Endothelial cell of umbilical vein (primary cell): ENCODE measurements at regions not wholly inside any gene's neighbourhood (a gene's known extent, or its start where the extent isn't known, plus 50 kb on each side); places are given as distances from the start of the nearest gene placed in this dataset.

Source experiments
- BruUV-seq: library from RNA; stranded (reverse); fragments of 400-500 nt; replicated peaks from 2 replicates; lab custom pipeline; 2021; lab: Mats Ljungman, UMichigan
- CTCF ChIA-PET: fragments of 300-600, 350-600 bp; sonication (Branson Sonifier 250); formaldehyde crosslinking; loops from one replicate; lab custom pipeline; 2021; ENCODE audit warnings: antibody characterized with exemption, inconsistent platforms; lab: Charles Lee
- POLR2A ChIA-PET: fragments of 300-600, 350-600 bp; sonication (Branson Sonifier 250); formaldehyde crosslinking; loops from one replicate; lab custom pipeline; 2021; ENCODE audit warnings: antibody characterized with exemption, inconsistent platforms; lab: Charles Lee
- DNase-seq: peaks from one replicate; pipeline ENCODE4 v3.0.0-alpha.2; 2011; ENCODE audit warnings: low read depth, low spot score
- FAIRE-seq: peaks from 2 replicates; lab custom pipeline; 2011; peaks lifted over from hg19 to GRCh38; lab: Jason Lieb, UNC
- H2AFZ ChIP-seq: 2 replicates; pipeline ENCODE4 v1.6.0; 2012; ENCODE audit warnings: low read depth, low read length, control low read depth, inconsistent platforms
- H3K27ac ChIP-seq: 2 replicates; pipeline ENCODE4 v1.5.1; 2011; ENCODE audit warnings: low read depth, mild to moderate bottlenecking, control low read depth, low read length, moderate library complexity; ENCODE audit not compliant: insufficient read depth
- H3K27me3 ChIP-seq, 2 experiments: 2 replicates each; pipeline versions ENCODE4 v1.6.0 to v1.6.1; 2011; ENCODE audit warnings: low read length in 2 of 2, mixed read lengths in 1 of 2; ENCODE audit not compliant: control insufficient read depth in 2 of 2, insufficient read depth in 2 of 2
- H3K36me3 ChIP-seq, 2 experiments: 2 replicates in 1 of 2; 3 replicates in 1 of 2; pipeline ENCODE4 v1.5.1; 2011; ENCODE audit warnings: low read length in 2 of 2, mild to moderate bottlenecking in 1 of 2, moderate library complexity in 1 of 2; ENCODE audit not compliant: control insufficient read depth in 2 of 2, insufficient read depth in 2 of 2; ENCODE audit errors: extremely low read depth in 1 of 2
- H3K4me1 ChIP-seq: 3 replicates; pipeline ENCODE4 v1.5.1; 2011; ENCODE audit warnings: mild to moderate bottlenecking, low read length; ENCODE audit not compliant: control insufficient read depth, insufficient read depth; ENCODE audit errors: extremely low read depth
- H3K4me2 ChIP-seq: 2 replicates; pipeline ENCODE4 v1.6.1; 2011; ENCODE audit warnings: low read length, control low read depth, mixed read lengths; ENCODE audit not compliant: insufficient read depth
- H3K4me3 ChIP-seq, 3 experiments: fragments of 200-600 bp in 1 of 3; sonication (generic), shearing (Covaris generic) in 1 of 3; replicated peaks in 1 of 3; 2 replicates each; pipeline ENCODE4 v1.5.1; 2011 to 2016; ENCODE audit warnings: control low read depth in 3 of 3, low read length in 3 of 3, mild to moderate bottlenecking in 2 of 3, inconsistent platforms in 1 of 3, low read depth in 1 of 3, moderate library complexity in 1 of 3; ENCODE audit not compliant: insufficient read depth in 1 of 3
- H3K79me2 ChIP-seq: 2 replicates; pipeline ENCODE4 v1.6.0; 2012; ENCODE audit warnings: low read length, inconsistent platforms; ENCODE audit not compliant: control insufficient read depth, insufficient read depth
- H3K9ac ChIP-seq: replicated peaks from 2 replicates; pipeline ENCODE3; 2011; ENCODE audit warnings: low read length, control low read depth; ENCODE audit not compliant: insufficient read depth; ENCODE audit errors: extremely low read depth
- H3K9me1 ChIP-seq: replicated peaks from 3 replicates; pipeline ENCODE4 v1.6.0; 2011; ENCODE audit warnings: mild to moderate bottlenecking, low read length; ENCODE audit not compliant: control insufficient read depth, insufficient read depth; ENCODE audit errors: extremely low read depth
- H3K9me3 ChIP-seq: replicated peaks from 2 replicates; pipeline ENCODE4 v1.5.1; 2012; ENCODE audit warnings: low read length, inconsistent platforms; ENCODE audit not compliant: control insufficient read depth, insufficient read depth
- H4K20me1 ChIP-seq: replicated peaks from 2 replicates; pipeline ENCODE3; 2011; ENCODE audit warnings: mild to moderate bottlenecking, low read length; ENCODE audit not compliant: control insufficient read depth, insufficient read depth; ENCODE audit errors: extremely low read depth
- EZH2 ChIP-seq: IDR thresholded peaks from 2 replicates; pipeline ENCODE4 v1.6.1; 2012; ENCODE audit warnings: borderline replicate concordance, low read depth, mild to moderate bottlenecking, moderate library complexity, low read length, inconsistent platforms; ENCODE audit not compliant: severe bottlenecking
- FOS ChIP-seq: IDR thresholded peaks from 2 replicates; pipeline ENCODE4 v1.6.1; 2011; ENCODE audit warnings: mild to moderate bottlenecking, low read length, moderate library complexity, borderline replicate concordance; ENCODE audit not compliant: insufficient read depth
- GATA2 ChIP-seq: IDR thresholded peaks from 2 replicates; pipeline ENCODE4 v1.7.0; 2011; ENCODE audit warnings: low read depth, mild to moderate bottlenecking, moderate library complexity, mixed read lengths, low read length; ENCODE audit not compliant: insufficient read length, insufficient read depth
- JUN ChIP-seq: IDR thresholded peaks from 2 replicates; pipeline ENCODE4 v1.6.1; 2011; ENCODE audit warnings: borderline replicate concordance, low read depth; ENCODE audit not compliant: insufficient read length, insufficient read depth
- MYC ChIP-seq: IDR thresholded peaks from one replicate; pipeline ENCODE4 v1.6.1; 2011; ENCODE audit warnings: mild to moderate bottlenecking, low read depth, low read length
- POLR2A ChIP-seq: IDR thresholded peaks from 2 replicates; pipeline ENCODE4 v1.6.1; 2012; ENCODE audit warnings: low read depth, mild to moderate bottlenecking, control low read depth, low read length
- POLR2AphosphoS5 ChIP-seq: IDR thresholded peaks from 2 replicates; pipeline ENCODE4 v1.6.1; 2012; ENCODE audit warnings: low read depth, mild to moderate bottlenecking, control low read depth, low read length, moderate library complexity; ENCODE audit not compliant: insufficient read depth
- dilution Hi-C: fragments of 300-500 bp; cut with MboI; formaldehyde crosslinking; loops from one replicate; pipeline ENCODE4 v1.15.0; 2019; ENCODE audit warnings: low sequenced_read_pairs; ENCODE audit not compliant: extremely low pct_ligation_motif_present
- intact Hi-C: fragments of 100-400 bp; cut with micrococcal nuclease; formaldehyde crosslinking; loops from one replicate; pipeline ENCODE4 v1.10.0; 2022
- TF ChIP-seq, protein P1 (sequence below), 2 donors: IDR thresholded peaks; 1 replicate in 1 of 2; 2 replicates in 1 of 2; pipeline ENCODE4 v1.5.1; 2011; ENCODE audit warnings: low read length in 2 of 2, mild to moderate bottlenecking in 2 of 2, moderate library complexity in 2 of 2, control low read depth in 1 of 2, inconsistent platforms in 1 of 2, low read depth in 1 of 2; ENCODE audit not compliant: insufficient read depth in 1 of 2; ENCODE audit errors: extremely low read depth in 1 of 2
- TF ChIP-seq, protein P2 (sequence below): IDR thresholded peaks from 2 replicates; pipeline ENCODE4 v1.6.1; 2011; ENCODE audit not compliant: insufficient read depth, insufficient read length

DNA sequence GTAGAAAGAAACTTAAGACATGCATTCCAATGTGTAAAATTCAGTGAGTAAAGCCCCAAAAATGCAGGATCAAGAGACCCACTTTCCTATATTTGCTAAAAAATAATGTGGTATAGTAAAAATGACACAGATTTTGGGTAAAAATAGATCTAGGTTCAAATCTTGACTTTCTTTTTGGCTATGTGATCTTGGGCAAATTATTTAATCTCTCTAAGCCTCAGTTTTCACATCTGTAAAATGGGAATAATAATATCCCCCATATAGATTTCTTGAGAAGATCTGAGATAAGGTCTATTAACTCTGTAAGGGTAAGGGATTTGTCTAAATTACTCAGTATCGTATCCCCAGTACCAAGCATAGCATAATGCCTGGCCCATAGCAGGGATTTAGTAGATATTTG lies 172.3 kb downstream of the CARTPT start:
- Histone ChIP-seq H3K27me3 (peaks cover 11 to 13% of the 10 kb centered on the region in 2 experiments), H3K36me3 (no peaks in the 10 kb centered on the region), H3K4me2 (no peak overlapping the region), H4K20me1 (no peaks in the 10 kb centered on the region), H3K9ac (no peak overlapping the region), H3K9me1 (no peaks in the 10 kb centered on the region), H3K79me2 (no peaks in the 10 kb centered on the region), H3K4me3 (no peak overlapping the region), H2AFZ (no peak overlapping the region), H3K27ac (no peak overlapping the region), H3K4me1 (no peaks in the 10 kb centered on the region), H3K9me3 (no peaks in the 10 kb centered on the region)
- no peak for DNase-seq
- TF ChIP-seq GATA2 (no peak), POLR2AphosphoS5 (no peak), FOS (no peak), EZH2 (no peak), POLR2A (no peak), JUN (no peak), MYC (no peak)
- TF ChIP-seq, protein P1, sequence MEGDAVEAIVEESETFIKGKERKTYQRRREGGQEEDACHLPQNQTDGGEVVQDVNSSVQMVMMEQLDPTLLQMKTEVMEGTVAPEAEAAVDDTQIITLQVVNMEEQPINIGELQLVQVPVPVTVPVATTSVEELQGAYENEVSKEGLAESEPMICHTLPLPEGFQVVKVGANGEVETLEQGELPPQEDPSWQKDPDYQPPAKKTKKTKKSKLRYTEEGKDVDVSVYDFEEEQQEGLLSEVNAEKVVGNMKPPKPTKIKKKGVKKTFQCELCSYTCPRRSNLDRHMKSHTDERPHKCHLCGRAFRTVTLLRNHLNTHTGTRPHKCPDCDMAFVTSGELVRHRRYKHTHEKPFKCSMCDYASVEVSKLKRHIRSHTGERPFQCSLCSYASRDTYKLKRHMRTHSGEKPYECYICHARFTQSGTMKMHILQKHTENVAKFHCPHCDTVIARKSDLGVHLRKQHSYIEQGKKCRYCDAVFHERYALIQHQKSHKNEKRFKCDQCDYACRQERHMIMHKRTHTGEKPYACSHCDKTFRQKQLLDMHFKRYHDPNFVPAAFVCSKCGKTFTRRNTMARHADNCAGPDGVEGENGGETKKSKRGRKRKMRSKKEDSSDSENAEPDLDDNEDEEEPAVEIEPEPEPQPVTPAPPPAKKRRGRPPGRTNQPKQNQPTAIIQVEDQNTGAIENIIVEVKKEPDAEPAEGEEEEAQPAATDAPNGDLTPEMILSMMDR (IDR thresholded peaks at IDR 0.05; ENCODE audit: extremely low read depth in 1 of 2, insufficient read depth in 1 of 2, low read depth in 1 of 2, low read length in 2 of 2) = no peak
- TF ChIP-seq, protein P2, sequence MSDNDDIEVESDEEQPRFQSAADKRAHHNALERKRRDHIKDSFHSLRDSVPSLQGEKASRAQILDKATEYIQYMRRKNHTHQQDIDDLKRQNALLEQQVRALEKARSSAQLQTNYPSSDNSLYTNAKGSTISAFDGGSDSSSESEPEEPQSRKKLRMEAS = no peak
- intact Hi-C loops = no loop called here
- BruUV-seq = no TSS peak
- ChIA-PET POLR2A (no interaction called here), CTCF (no interaction called here)
- no peak for FAIRE-seq
- dilution Hi-C loops = no loop called here
